ENCODE measurements at regions not wholly inside any gene's neighbourhood (a gene's known extent, or its start where the extent isn't known, plus 50 kb on each side); places are given as distances from the start of the nearest gene placed in this dataset.

DNA sequence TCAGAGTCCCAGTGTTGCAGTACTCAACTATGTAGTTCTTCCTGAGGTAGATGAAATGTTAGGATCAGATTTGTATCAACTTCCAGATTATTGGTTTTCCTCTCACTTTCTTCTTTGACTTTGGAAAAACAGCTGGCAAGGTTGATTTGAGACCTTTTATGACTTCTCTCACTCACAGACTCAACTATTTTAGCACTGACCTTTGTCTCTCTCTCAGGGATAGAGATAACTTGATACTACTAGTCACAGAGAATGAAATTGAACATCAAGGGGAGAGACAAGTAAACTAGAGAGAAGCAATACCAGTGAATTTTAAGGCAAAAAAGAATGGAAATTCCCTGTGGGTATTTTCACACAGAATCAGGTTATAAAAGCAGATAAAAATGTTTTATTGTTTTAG lies 159.7 kb upstream of the B3GALT2 start:
- DNase-seq (ENCODE audit: low spot score) = no peak

DNA sequence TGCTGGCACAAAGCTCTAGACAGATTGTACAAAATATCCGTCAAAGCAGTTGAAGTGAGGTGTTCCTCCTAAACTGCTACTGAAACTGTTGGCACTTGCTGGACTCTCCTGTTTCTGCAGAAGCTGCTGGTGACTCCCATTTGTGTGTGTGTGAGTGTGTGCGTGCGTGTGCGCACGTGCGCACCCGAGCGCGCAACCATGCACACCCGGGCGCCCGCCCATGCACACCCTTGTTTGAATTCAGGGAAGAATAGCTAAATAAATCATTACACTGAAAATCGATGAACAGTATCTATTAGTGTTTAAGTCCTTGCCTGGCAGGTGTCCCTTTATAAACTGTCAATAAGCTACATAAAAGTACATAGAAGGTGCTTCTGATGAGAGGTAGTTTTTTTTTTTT lies 156.4 kb upstream of the B3GALT2 start:
- peak; percentile 7 for DNase-seq (ENCODE audit: low spot score)

DNA sequence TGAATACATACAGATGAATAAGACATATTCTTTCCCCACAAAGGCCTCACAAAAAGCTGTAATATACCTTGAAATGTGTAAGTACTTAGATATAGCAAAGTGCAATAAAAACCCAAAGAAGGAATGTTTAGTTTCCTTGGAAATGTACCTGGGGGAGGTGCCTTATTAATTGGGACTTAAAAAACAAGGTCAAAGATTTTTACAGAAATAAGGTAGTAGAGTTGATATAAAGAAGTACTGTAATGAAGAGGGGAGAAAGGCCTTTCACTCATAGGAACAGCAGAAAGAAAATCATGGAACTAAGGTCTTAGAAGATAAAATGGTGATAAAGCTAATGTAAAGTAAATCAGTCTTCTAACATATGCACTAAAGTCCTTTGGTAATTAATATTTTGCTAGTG lies 153.9 kb upstream of the B3GALT2 start:
- no peak for DNase-seq (ENCODE audit: low spot score)

DNA sequence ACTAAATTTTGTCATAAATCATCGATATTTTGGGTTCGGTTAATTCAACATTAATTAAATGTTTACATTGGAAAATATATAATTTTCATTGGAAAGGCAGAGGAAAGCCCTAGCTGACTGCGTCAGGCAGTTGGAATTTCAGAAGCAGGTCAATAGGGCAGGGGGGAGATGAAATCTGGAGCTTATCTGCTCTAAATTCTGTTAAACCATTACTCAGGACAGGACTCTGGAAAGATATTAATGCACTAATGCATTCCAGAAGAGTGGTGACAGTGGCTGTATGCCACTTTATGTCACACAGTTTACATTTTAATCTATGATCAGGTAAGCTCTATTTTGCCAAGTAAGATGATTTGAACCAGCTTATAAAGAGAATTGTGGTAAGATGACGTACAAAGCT lies 153.0 kb upstream of the B3GALT2 start:
- DNase-seq (ENCODE audit: low spot score) = no peak

DNA sequence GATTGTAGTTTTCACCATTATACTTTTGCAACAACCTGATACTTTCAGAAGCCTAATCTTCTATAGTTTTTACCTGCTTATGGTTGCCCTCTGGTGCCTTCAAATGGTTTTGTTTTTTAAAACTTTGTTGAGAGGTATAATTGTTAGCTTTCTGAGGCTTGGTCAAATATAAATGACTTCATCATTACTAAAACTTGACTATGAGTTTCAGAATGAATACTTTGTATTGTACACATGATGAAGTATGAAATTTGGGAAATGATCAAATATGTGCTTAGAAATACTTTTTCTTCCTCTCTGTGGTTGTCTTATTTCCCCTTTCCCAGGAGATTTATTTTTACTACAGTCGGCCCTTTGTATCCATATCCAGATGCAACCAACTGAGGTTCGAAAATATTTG lies 151.8 kb upstream of the B3GALT2 start:
- no peak for DNase-seq (ENCODE audit: low spot score)

DNA sequence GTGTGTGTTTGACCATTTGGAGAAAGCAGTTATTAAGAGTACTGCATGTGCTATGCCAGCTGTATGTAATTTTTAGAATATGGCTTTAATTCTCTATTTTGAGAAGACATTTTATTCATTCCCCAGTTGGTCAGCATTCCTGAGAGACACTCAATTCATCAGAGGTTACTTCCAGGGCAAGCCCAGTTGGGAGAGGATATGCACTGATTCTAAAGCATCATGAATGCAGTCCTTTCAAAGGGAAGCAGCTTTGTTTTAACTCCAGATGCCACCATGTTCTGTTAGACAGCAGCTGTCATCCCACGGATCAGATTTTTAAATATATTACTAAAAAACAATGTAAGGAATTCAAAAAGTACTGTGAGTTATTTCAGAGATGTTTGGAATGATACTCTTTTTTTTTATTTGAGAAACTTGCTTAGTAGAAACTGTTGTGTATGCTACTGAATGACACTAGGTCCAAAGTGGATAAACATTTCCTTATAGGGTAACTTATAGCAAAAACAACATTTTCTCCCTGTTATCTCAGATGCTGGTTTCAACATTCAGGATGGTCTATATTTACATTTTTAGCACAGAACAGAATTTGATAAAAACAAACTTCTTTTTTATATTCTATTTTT lies 149.5 kb upstream of the B3GALT2 start:
- DNase-seq (ENCODE audit: low spot score) = peak; percentile 8

DNA sequence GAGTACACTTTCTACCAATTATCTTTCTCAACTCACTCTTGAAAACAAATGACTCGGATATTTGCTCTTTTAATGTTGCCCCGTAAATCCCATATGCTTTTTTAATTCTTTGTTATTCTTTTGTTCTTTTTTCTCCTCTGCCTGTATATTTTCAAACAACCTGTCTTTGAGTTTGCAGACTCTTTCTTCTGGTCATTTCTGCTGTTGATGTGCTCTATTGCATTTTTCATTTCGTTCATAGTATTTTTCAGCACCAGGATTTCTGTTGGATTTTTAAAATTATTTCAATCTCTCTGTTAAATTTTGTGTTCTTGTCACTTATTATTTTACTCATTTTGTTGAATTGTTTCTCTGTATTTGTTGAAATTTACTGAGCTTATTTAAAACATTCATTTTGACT lies 146.8 kb upstream of the B3GALT2 start:
- no peak for DNase-seq (ENCODE audit: low spot score)

DNA sequence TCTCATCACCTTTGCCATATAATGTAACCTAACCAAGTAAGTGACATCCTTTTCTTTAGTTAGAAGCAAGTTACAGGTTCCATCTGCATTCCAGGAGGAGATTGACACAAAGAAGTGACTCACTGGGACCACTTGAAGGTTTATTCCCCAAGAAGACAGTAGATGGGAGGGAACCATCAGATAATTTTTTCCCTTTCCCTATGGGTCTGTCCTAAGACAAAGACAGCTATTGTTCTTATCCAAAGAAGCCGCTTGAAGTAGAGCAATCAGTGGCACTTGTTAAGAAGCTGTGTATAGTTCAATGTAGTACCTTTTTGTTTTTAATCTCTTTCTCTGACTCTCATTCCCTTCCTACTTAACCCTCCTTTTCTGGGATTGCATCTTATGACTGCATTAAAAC lies 139.9 kb upstream of the B3GALT2 start:
- DNase-seq (ENCODE audit: low spot score) = no peak

DNA sequence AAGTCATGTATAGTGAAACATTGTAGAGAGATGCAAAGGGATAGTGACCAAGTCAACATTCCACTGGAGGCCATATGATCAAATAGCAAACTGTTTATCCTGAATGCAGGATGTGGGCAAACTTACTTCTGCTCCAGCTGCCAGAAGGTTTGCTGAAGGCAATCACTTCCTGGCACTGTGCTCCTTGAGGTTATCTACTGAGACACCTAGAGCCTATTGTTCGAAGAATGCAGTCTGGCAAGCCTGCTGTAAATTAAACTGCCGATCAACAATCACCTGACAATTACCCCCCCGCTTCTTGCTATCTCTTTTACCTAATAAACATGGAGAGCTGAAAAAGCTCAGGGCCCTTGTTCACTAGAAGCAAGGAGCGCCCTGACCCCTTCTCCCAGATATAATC lies 139.4 kb upstream of the B3GALT2 start:
- DNase-seq (ENCODE audit: low spot score) = no peak

DNA sequence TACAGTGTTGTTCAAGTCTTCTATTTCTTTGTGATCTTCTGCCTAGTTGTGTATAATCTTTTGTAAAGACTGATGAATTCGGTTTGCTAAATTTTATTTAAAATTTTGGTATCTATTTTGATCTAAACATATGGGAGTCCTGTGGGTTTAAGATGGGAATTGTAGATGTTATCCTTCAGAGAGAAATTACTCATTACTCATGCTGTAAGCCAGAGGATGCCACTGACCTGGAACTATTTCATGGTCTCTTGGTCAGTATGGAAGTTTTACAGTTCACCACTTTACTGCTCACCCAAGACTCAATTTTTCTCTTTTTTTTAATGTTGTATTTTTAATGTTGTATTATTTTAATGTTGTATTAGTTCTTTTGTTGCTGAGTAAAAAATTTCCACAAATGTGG lies 138.6 kb upstream of the B3GALT2 start:
- DNase-seq (ENCODE audit: low spot score) = no peak

DNA sequence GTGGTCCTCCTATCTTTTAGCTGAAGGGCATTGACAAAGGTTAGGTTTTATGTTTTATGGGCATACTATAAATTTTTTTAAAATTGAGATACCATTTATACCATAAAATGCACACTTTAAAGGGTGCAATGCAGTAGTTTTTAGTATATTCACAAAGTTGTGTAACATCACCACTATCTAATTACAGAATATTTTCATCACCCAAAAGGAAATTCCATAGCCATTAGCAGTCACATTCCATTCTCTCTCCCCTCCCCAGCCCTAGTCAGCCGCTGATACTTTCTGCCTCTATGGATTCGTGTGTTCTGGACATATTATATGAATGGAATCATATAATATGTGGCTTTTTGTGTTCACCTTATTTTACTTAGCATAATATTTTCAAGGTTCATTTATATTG lies 135.8 kb upstream of the B3GALT2 start:
- no peak for DNase-seq (ENCODE audit: low spot score)

DNA sequence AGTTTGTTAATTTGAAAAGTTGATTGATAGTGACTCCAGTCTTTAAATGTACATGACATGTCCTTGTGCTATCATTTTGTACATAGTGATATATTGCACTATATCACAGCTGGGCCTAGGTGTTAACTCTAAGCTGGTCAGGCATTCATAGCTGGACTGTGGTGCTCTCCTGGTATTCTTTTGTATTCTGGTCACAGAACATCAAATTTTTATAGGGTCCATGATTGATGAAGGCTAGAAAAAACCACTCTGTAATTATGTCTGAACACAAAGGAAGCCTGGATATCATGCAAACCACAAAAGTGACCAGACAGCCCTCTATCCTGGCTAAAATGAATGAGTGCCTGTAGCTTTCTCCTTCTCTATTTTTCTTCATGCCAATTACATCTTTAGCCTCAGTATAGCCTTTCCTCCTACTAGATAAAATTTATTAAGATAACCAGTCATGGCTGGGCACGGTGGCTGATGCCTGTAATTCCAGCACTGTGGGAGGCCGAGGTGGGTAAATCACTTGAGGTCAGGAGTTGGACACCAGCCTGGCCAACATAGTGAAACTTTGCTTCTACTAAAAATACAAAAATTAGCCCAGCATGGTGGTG lies 134.9 kb upstream of the B3GALT2 start:
- DNase-seq (ENCODE audit: low spot score) = no peak

DNA sequence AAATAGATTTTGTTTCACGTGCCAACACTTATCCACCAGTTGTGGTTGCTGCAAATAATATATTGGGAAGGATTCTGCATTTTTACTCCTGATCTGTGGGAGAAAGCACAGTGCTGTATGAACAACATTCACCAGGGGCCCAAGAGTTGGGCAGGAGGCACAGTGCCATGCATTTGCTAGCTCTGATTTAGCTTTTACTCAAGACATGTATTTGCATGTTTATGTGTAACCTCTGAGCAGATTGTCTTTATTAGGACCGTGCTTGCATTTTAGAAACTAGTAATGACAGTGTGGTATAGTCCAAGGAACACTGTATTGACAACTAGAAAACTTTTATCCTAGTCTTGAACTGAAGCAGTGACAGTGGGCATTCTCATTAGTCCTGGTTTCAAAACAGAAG lies 133.9 kb upstream of the B3GALT2 start:
- DNase-seq (ENCODE audit: low spot score) = no peak

DNA sequence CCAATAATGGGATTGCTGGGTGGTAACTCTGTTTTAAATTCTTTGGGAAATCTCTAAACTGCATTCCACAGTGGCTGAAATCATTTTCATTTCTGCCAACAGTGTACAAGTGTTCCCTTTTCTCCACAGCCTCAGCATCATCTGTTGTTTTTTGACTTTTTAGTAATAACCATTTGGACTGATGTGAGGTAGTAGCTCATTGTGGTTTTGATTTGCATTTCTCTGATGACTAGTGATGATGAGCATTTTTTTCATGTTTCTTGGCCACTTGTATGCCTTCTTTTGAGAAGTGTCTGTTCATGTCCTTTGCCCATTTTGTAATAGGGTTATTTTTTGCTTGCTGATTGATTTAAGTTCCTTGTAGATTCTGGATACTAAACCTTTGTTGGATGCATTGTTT lies 131.9 kb upstream of the B3GALT2 start:
- no peak for DNase-seq (ENCODE audit: low spot score)

DNA sequence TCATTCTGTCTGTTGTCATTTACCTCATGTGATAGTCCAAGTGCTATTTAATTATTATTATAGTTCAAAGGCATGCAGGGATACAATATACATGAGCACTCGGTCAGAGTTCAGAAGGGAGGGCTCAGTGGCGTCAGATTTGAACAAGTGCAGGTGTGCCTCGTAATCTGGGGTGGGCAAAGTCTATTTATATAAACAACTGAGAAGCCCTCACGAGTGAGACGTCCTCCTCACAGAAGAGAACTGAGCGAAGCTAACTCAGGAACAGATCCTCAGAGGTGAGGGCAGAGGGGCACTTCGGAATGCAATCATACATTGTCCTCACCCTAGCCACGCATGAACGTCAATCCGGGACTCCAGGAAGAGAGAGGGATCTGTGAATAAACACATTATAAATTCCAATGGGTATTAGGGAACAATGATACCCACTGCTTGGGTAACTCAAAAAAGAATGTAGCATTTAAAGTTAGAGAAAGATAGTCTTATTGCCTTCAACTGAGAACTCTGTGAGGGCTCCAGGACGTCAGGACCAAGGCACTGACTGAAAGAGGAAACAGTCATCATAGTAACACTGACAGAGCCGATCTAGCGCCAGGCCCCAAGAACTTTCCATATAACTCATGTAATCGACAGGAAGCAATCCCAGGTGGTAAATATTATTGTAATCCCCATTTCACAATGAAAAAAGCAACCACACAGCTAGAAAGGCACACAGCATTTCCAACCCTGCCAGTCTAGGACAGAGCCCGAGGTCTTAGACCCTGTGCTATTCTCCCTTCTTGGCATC lies 127.1 kb upstream of the B3GALT2 start:
- DNase-seq (ENCODE audit: low spot score) = no peak

DNA sequence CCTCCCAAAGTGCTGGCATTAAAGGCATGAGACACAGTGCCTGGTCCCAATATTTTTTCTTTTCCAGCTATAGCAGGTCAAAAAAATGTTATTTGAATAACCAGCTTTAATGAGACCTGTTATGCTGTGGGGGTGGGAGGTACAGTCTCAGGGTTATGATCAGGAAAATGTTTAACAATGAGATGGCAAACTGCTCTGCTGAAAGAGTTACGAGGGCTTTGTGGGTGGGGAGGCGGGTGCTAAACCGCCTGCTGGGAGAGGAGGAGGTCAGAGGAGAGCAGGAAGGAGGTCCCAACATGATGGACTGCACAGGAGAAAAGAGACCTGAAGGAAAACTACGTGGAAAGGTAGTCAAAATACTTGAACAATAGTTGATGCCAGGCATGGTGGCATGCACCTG lies 126.0 kb upstream of the B3GALT2 start:
- no peak for DNase-seq (ENCODE audit: low spot score)

DNA sequence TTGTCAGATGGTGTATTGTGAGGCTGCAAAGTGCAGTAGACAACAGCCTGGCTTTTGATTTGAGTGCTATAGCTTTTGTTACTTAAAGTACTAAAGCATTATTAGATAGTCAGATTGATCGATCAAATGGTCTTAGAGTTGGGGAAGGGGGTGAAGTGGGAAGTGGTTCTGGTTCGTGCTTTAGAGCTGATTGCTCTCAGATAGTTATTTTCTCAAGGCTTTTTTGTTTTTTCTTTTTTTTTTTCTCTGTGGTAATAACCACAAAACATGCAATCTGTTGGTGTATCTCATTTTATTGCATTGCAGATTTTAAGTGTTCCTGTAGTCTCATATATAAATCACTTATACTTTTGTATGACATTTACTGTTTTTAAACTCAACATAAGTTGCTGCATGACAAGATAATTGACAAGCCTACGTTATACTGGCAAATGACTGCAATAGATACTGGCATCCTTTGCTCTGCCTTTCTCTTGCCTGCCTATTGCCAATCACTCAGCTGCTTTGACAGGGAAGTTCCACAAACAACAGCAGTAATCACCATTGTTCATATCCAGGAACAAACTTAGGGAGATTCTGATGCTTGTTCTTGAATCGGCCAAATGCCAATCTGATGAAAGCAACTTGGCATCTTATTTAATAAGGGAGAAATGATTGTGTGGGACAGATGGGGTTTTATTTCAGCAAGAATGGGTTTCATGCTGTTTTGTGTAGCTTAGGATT lies 125.0 kb upstream of the B3GALT2 start:
- DNase-seq (ENCODE audit: low spot score) = peak; percentile 4

DNA sequence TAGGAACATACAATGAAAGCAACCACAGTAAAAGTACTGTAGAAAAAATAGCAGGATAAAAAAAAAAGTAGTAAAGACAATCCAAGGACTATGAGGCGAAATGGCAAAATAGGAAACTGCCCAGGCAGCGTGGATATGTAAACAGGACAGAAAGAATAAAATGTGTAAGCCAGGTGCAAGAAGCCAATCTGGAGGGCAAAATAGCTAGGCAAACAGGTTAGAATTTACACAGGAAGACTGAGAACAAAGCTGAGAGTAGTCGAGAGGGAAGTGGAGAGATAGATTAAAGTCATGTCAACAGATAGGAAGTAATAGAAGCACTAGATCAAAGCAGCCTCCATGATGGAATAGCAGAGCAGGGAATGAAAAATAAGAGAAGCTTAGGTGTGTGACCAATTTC lies 124.2 kb upstream of the B3GALT2 start:
- no peak for DNase-seq (ENCODE audit: low spot score)

DNA sequence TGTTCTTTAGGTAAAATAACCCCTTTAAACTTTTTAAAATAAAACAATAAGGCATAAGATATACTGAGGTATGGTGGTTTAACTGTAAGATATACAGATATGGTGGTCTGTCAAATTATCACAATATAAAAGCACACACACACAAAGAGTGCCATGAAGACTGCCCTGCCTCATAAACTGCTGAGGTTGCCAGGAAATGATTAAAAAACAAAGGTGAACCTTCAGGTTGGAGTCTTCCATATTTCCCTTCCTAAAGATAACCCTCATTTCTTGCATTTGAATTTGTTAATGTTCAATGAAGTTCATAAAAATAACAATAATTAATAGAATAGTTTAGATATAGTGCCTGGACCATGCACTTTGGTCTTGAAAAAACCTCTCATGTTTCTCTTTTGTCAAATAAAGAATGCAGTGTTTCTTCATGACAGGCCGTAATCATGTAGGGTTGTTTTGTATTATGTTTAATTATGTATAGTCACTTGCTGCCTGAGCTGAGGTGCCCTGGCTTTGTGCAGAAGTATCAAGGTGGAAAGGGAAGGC lies 123.6 kb upstream of the B3GALT2 start:
- no peak for DNase-seq (ENCODE audit: low spot score)

DNA sequence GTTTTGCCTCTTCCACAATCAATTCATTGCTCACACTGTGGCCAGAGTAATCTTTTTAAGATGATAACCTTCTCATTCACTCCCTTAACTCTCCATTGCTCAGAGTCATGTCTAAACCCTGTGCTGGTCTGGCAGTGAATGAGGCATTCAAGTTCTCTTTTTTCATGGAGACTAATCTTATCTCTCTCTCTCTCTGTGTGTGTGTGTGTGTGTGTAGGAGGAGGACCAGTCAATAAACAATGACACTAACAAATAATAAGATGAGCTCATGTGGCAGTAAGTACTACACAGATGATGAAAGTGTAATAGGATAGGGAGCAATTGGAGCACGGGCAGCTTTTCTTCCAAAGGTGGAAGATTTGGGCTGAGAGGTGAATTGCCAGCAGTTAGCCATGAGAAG lies 122.0 kb upstream of the B3GALT2 start:
- no peak for DNase-seq (ENCODE audit: low spot score)

DNA sequence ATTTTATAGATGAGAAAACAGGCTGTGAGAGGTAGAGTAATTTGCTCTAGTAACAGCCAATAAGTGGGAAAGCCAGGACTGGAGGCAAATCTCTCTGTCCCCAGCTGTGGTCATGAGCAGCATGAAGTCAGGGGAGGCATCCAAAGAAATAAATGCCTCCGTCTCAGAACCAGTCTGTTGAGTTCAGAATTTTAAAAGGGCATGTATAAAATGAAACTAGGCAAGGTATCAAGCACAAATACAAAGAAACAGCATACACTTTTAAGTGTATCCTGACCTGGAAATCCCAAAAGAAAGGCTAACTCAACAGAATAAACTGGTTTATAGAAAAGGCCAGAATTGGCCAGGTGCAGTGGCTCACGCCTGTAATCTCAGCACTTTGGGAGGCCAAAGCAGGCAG lies 120.0 kb upstream of the B3GALT2 start:
- DNase-seq (ENCODE audit: low spot score) = no peak
